T-helper 1 cell treated with Interleukin-12 subunit alpha and Interleukin-12 subunit beta and Interleukin-4 antibody, amounts not matched to agents 30 μg/mL and 1 μg/mL, for 36 hours (primary cell): ENCODE measurements at regions not wholly inside any gene's neighbourhood (a gene's known extent, or its start where the extent isn't known, plus 50 kb on each side); places are given as distances from the start of the nearest gene placed in this dataset.
"Not testable (repeated sequence)": the region's sequence is repeated elsewhere in the genome, so short reads cannot be mapped to it uniquely, and the experiment has no call there.

Experiments
- H3K27ac Mint-ChIP-seq: one replicate; pipeline ENCODE4 v1.8.0; 2021; ENCODE audit warnings: mild to moderate bottlenecking, mixed read lengths
- H3K27me3 Mint-ChIP-seq: one replicate; pipeline ENCODE4 v1.8.0; 2021; ENCODE audit warnings: low read depth, mixed read lengths
- H3K36me3 Mint-ChIP-seq: one replicate; pipeline ENCODE4 v1.8.0; 2021; ENCODE audit warnings: low read depth, mixed read lengths
- H3K4me1 Mint-ChIP-seq: one replicate; pipeline ENCODE4 v1.8.0; 2021; ENCODE audit warnings: low read depth, mixed read lengths
- H3K4me3 Mint-ChIP-seq: one replicate; pipeline ENCODE4 v1.8.0; 2021; ENCODE audit warnings: mild to moderate bottlenecking, moderate library complexity, mixed read lengths
- H3K9me3 Mint-ChIP-seq: one replicate; pipeline ENCODE4 v1.8.0; 2021; ENCODE audit warnings: mixed read lengths

DNA sequence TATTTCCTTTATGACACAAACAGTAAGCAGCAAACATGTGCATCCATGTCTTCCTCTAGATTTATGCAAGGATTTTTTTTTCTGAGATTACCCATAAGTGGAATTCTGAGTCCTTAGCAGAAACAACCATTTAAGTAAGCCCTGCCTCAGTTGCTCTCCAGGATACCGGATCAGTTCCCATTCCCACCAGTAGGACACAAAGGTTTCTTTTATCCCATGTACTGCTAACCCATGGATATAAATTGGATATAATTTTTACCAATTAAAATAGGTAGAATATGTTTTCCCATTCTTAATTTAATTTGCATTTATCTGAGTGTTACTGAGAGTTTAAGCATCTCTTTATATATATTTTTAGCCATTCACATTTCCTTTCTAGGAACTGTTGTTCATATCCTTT lies 280.9 kb downstream of the FGFR2 start:
- Mint-ChIP-seq H3K9me3 (no peaks in the 10 kb centered on the region), H3K4me1 (no peaks in the 10 kb centered on the region)

DNA sequence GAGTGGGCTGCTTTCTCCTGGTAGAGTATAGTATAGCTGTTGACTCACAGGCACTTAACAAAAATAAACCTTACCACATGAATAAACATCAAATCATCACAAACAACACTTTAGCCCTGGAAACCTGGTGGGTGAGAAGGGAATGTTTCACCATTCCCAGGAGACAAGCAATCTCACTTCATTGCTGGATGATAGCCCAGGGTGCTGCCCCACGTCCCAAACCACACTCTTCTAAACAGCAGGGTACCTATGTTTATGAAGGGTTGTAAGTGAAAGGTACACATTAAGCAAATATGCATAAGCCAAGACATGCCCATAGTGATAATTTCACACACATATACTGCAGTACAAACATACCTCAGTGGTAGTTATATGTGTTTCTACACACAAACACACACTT lies 276.2 kb downstream of the FGFR2 start:
- no peaks in the 10 kb centered on the region for H3K36me3 Mint-ChIP-seq
- H3K27me3 Mint-ChIP-seq, result no peaks in the 10 kb centered on the region

More for the DNA sequence above, 280.9 kb downstream of the FGFR2 start:
- no peaks in the 10 kb centered on the region for H3K36me3 Mint-ChIP-seq
- H3K27me3 Mint-ChIP-seq, result no peaks in the 10 kb centered on the region
- no peak overlapping the region for H3K27ac Mint-ChIP-seq
- no peak overlapping the region for H3K4me3 Mint-ChIP-seq

DNA sequence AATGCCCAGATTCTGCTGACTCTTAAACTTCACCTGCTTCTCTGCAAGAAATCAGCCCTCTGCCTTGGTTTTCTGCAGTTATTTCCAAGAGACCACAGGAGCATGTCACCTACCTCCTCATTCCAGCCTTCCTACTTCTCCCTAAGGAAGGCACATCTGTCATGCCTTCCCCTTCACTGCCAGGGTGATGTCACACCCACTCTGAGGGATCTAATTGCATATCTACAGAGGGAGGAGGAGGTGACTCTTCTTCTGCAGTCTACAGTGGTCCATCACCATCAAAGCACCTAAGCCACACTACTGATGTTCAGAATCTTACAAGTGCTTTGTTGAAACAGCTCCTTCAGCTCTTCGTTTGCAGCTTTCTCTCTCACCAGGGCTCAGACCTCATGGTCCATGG lies 275.5 kb downstream of the FGFR2 start:
- no peaks in the 10 kb centered on the region for H3K36me3 Mint-ChIP-seq
- H3K27ac Mint-ChIP-seq, result no peak overlapping the region
- no peaks in the 10 kb centered on the region for H3K9me3 Mint-ChIP-seq
- H3K27me3 Mint-ChIP-seq, result no peaks in the 10 kb centered on the region
- H3K4me1 Mint-ChIP-seq, result no peaks in the 10 kb centered on the region
- no peak overlapping the region for H3K4me3 Mint-ChIP-seq

More for the DNA sequence above, 276.2 kb downstream of the FGFR2 start:
- Mint-ChIP-seq H3K4me1 (no peaks in the 10 kb centered on the region), H3K9me3 (no peaks in the 10 kb centered on the region), H3K4me3 (no peak overlapping the region), H3K27ac (no peak overlapping the region)

DNA sequence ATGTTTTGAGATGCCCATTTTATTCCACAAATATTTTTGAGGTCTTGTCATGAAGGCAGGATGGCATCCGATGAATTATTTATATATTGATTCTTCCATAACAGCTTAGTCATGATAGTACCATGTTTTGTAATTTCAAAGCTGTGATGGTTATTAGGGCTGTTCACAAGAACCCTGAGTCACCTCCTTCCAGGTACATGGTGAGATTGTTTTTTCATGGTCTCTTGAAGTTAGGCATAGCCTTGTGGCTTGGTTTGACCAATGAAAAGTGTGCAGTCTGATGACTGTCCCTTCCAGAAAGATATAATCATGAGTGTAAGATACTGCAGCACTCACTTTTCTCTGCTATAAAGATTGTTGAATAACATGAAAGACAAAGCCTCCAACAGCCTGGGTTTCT lies 274.8 kb downstream of the FGFR2 start:
- Mint-ChIP-seq H3K9me3 (no peaks in the 10 kb centered on the region), H3K27ac (no peak overlapping the region), H3K4me3 (no peak overlapping the region), H3K36me3 (no peaks in the 10 kb centered on the region), H3K27me3 (no peaks in the 10 kb centered on the region), H3K4me1 (no peaks in the 10 kb centered on the region)

DNA sequence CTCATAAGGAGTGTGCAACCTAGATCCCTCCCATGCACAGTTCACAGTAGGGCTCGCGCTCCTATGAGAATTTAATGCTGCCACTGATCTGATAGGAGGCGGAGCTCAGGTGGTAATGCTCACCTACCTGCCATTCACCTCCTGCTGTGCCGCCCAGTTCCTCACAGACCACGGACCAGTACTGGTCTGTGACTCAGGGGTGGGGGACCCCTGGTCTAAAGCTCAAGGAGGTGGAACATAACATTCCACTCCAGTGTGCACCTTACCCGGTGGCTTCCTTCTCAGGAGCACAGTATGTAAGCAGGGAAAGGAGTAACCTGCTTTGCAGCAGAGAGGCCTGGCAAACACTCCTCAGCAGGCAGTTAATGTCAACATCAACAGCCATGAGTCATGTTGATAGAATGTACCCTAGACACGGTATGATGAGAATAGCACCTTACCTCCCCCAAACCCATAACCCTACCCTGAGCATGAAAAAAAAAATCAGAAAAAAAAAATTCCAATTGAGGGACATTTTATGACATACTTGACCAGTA lies 273.5 kb downstream of the FGFR2 start:
- H3K9me3 Mint-ChIP-seq, result no peaks in the 10 kb centered on the region
- no peaks in the 10 kb centered on the region for H3K4me1 Mint-ChIP-seq
- no peak overlapping the region for H3K27ac Mint-ChIP-seq
- no peaks in the 10 kb centered on the region for H3K36me3 Mint-ChIP-seq
- no peak overlapping the region for H3K4me3 Mint-ChIP-seq
- H3K27me3 Mint-ChIP-seq, result no peaks in the 10 kb centered on the region

DNA sequence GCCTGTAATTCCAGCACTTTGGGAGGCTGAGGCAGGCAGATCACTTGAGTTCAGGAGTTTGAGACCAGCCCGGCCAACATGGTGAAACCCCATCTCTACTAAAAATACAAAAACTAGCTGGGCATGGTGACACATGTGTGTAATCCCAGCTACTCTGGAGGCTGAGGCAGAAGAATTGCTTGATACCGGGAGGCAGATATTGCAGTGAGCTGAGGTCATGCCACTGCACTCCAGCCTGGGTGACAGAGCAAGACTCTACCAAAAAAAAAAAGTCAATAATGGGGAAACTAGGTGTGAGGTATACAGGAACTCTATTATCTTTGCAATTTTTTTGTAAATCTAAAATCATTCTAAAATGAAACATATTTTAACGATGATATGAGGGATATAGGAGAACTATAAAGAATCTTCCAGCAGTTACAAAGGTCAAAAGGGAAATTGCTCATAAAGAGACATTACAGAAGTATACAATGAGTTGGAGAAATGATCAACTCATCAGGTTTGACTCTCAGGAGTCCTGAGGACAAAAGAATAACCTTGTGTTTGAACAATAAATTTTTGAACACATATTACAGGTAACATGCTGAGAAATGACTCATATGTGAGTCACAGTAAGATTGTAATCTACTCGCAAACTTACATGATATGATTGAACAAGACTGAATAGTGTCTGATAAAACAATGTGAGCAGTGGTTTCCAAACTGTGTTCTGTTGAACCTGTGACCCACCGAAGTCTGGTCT lies 272.6 kb downstream of the FGFR2 start:
- H3K36me3 Mint-ChIP-seq, result no peaks in the 10 kb centered on the region
- no peaks in the 10 kb centered on the region for H3K4me1 Mint-ChIP-seq
- no peak overlapping the region for H3K4me3 Mint-ChIP-seq
- H3K27ac Mint-ChIP-seq, result no peak overlapping the region
- no peaks in the 10 kb centered on the region for H3K9me3 Mint-ChIP-seq
- H3K27me3 Mint-ChIP-seq, result no peaks in the 10 kb centered on the region

DNA sequence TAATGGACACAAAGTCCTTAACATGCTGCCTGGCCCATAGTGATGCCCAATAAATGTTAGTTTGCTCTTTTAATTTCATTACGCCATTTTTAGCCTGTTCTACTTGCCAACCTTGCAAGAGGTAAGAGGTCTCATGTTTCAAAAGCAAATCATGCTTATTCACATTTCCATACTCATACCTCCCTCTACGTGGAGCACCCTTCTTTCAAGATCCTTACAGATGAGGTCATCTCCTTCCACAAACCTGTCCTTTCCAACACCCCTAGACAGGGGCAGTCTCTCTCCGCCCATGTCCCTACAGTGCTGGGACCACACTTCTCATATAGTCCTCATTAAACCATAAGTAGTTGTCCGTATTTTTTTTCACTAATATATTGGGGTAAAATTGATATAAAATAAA lies 271.3 kb downstream of the FGFR2 start:
- Mint-ChIP-seq H3K4me3 (no peak overlapping the region), H3K9me3 (no peaks in the 10 kb centered on the region), H3K36me3 (no peaks in the 10 kb centered on the region), H3K4me1 (no peaks in the 10 kb centered on the region), H3K27ac (no peak overlapping the region), H3K27me3 (no peaks in the 10 kb centered on the region)

DNA sequence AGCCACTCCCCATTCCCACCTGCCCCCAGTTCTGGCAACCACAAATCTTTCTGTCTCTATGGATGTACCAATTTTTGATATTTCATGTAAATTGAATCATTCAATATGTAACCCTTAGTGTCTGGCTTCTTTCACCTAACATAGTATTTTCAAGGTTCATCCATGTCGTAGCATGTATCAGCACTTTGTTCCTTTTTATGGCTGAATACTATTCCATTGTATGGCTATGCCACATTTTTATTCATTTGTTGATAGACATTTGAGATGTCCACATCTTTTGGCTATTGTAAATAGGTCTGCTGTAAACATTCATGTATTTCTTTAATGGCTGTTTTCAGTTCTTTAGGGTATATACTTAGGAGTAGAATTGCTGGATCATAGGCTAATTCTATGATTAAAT lies 270.5 kb downstream of the FGFR2 start:
- Mint-ChIP-seq H3K27me3 (no peaks in the 10 kb centered on the region), H3K27ac (no peak overlapping the region), H3K9me3 (no peaks in the 10 kb centered on the region), H3K4me1 (no peaks in the 10 kb centered on the region), H3K4me3 (no peak overlapping the region), H3K36me3 (no peaks in the 10 kb centered on the region)

DNA sequence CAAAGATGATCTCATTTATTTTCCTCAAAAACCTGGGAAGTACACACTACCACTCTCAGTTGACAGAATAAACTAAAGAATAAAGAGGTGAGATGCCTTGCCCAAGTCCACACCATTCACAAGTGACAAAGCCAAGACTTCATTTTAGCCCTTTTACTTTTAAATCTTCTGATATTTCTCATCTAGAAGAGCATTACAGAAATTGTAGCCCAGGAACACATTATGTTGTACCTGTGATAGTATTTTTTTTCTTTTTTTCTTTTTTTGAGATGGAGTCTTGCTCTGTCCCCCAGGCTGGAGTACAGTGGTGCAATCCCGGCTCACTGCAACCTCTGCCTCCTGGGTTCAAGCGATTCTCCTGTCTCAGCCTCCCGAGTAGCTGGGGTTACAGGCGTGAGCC lies 268.6 kb downstream of the FGFR2 start:
- not testable (repeated sequence) for H3K27ac Mint-ChIP-seq, H3K36me3 Mint-ChIP-seq, H3K27me3 Mint-ChIP-seq, H3K9me3 Mint-ChIP-seq, H3K4me1 Mint-ChIP-seq, H3K4me3 Mint-ChIP-seq

DNA sequence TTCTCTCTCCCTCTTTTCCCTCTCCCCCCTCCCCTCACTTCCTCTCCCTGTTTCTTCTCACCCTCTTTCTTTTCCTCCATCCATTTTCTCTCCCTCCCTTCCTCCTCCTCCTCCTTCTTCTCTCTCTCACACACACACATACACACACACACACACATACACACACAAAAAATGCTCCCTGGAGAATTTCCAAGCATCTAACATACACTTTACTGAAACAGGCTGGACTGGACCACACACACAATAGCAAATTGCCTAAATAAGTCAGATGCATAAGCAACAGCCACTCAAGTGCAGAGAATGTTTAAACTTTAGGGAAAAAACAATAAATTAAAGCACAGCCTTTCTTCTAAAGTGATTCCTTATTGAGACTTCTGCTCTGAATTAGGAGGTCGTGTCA lies 267.7 kb downstream of the FGFR2 start:
- no peaks in the 10 kb centered on the region for H3K4me1 Mint-ChIP-seq
- H3K27ac Mint-ChIP-seq, result no peak overlapping the region
- no peaks in the 10 kb centered on the region for H3K9me3 Mint-ChIP-seq
- H3K4me3 Mint-ChIP-seq, result no peak overlapping the region
- H3K27me3 Mint-ChIP-seq, result no peaks in the 10 kb centered on the region
- no peaks in the 10 kb centered on the region for H3K36me3 Mint-ChIP-seq

DNA sequence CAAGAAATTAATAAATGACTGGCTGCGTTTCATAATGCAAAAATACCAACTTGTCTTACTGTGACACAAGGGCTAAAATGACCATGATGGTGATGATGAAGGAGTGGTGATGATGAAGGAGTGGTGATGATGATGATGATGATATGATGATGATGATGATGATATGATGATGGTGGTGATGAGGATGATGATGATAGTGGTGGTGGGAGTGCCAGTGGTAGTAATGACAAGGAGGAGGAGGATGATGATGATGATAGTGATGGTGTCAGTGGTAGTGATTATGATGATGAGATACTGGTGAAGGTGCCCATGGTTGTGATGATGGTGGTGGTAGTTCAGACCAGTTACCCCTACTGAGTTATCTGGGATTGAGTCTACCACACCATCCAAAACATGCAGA lies 265.9 kb downstream of the FGFR2 start:
- H3K36me3 Mint-ChIP-seq, result no peaks in the 10 kb centered on the region
- no peaks in the 10 kb centered on the region for H3K27me3 Mint-ChIP-seq
- H3K4me3 Mint-ChIP-seq, result no peak overlapping the region
- H3K27ac Mint-ChIP-seq, result no peak overlapping the region
- no peaks in the 10 kb centered on the region for H3K4me1 Mint-ChIP-seq
- H3K9me3 Mint-ChIP-seq, result no peaks in the 10 kb centered on the region

DNA sequence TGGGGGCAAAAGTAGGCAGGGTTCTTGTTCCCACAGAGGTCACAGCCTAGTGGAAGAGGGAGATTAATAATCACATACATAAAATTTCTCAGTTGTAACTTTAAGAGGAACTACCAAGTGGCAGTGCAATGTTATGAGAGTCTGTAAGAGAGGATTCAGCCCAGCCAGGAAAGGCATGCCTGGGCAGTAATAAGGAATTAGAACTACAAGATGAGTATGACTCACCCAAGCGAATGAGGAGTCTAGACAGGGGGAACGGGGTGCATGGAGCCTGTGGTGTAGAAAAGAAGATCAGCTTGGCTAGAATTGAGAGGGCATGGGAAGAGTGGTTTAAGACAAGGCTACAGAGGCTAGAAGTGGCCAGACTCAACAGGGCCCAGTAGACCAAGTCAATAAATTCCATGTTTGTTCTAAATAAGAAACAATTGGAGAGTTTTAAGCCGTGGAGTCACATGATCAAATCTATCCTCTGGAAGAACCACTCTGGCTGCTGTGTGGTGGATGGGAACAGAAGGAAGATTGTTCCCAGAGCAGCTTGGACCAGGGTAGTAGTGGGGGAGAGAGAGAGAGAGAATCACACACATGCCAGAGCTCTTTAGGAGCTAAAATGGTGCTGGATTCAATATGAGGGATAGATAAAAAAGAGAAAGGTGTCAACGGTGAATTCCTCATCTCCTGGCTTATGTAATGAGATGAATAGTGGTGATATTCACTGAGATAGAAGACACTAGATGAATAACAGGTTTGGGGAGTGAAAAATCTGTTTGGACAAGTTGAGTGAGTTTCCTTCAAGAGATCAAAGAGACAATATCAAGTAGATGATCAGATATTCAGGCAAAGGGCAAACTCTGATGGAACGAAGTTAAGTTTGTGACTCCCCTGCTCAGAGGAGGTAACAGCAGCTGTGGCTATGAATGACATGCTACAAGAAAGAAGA lies 265.1 kb downstream of the FGFR2 start:
- no peaks in the 10 kb centered on the region for H3K27me3 Mint-ChIP-seq
- no peak overlapping the region for H3K27ac Mint-ChIP-seq
- no peaks in the 10 kb centered on the region for H3K36me3 Mint-ChIP-seq
- no peaks in the 10 kb centered on the region for H3K4me1 Mint-ChIP-seq
- no peak overlapping the region for H3K4me3 Mint-ChIP-seq
- H3K9me3 Mint-ChIP-seq, result no peaks in the 10 kb centered on the region

DNA sequence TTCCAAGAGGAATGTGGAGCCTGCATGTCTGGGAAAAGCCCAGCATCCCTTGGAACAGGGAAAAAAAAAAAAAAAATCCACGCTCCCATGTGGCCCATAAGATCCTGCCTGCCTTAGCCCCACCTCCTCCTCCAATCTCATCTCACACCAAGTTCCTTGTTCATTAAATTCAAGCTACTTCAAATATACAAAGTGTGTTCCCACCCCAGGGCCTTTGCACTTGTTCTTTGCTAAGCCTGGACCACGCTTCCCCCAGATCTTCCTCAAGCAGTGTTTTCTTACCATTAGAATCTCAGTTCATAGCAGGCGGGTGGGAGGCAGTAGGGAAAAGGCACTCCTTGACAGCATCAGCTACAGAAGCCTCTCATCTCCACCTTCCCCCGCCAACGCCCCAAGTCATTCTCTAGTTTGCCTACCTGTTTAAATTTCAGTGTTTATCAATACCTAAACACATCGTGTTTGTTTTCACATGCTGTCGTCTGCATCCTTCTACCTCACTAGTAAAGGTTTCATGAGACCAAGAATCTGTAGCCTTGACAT lies 262.8 kb downstream of the FGFR2 start:
- Mint-ChIP-seq H3K27me3 (no peaks in the 10 kb centered on the region), H3K27ac (no peak overlapping the region), H3K4me1 (no peaks in the 10 kb centered on the region), H3K9me3 (no peaks in the 10 kb centered on the region), H3K4me3 (no peak overlapping the region), H3K36me3 (no peaks in the 10 kb centered on the region)

DNA sequence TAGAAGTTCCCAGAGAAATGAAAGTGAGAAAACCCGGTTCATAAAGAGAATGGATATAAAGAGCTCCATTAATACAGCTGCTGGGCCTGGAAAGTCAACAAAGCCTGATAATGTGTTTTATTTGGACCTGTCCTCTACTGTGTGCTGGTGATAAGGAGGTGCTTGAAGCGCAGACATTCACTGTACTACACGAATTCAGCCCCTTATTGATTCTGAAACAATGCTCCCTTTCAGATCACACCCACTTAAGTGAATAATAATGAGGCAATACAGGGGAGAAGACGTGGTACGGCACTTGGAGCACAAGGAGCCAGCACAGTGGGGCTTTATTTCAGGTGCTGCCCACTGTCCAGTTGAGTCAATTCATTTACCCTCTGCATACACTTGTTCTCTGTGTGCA lies 260.8 kb downstream of the FGFR2 start:
- H3K36me3 Mint-ChIP-seq, result no peaks in the 10 kb centered on the region
- no peak overlapping the region for H3K27ac Mint-ChIP-seq
- H3K27me3 Mint-ChIP-seq, result no peaks in the 10 kb centered on the region
- H3K4me3 Mint-ChIP-seq, result no peak overlapping the region
- H3K4me1 Mint-ChIP-seq, result no peaks in the 10 kb centered on the region
- no peaks in the 10 kb centered on the region for H3K9me3 Mint-ChIP-seq
